MCF 10A (cell line): ENCODE measurements at regions not wholly inside any gene's neighbourhood (a gene's known extent, or its start where the extent isn't known, plus 50 kb on each side); places are given as distances from the start of the nearest gene placed in this dataset.

ENCODE experiments used
- BruUV-seq: library from RNA; stranded (reverse); fragments of 400-500 nt; replicated peaks from 2 replicates; lab custom pipeline; 2021; lab: Mats Ljungman, UMichigan
- CTCF ChIA-PET: fragments of 300-600 bp; sonication (Branson Sonifier 250); formaldehyde crosslinking; extraction: SDS; loops from one replicate; lab custom pipeline; 2021; ENCODE audit warnings: antibody characterized with exemption, inconsistent platforms; lab: Yijun Ruan, JAX
- POLR2A ChIA-PET: fragments of 300-600, 350-650 bp; sonication (Branson Sonifier 250); formaldehyde crosslinking; extraction: SDS; loops from one replicate; lab custom pipeline; 2020; ENCODE audit warnings: antibody characterized with exemption, inconsistent platforms; lab: Yijun Ruan, JAX
- DNase-seq: peaks from one replicate; pipeline ENCODE4 v3.0.0-alpha.2; 2018; ENCODE audit not compliant: unreplicated experiment
- H3K27ac Mint-ChIP-seq: one replicate; pipeline ENCODE4 v1.8.0; 2022; ENCODE audit warnings: mild to moderate bottlenecking, low read depth, mixed read lengths; ENCODE audit not compliant: unreplicated experiment
- H3K27me3 Mint-ChIP-seq: one replicate; pipeline ENCODE4 v1.8.0; 2022; ENCODE audit warnings: mixed read lengths; ENCODE audit not compliant: insufficient read depth, unreplicated experiment
- H3K36me3 Mint-ChIP-seq: one replicate; pipeline ENCODE4 v1.8.0; 2022; ENCODE audit warnings: mild to moderate bottlenecking, moderate library complexity, mixed read lengths; ENCODE audit not compliant: insufficient read depth, unreplicated experiment
- H3K4me1 Mint-ChIP-seq: one replicate; pipeline ENCODE4 v1.8.0; 2022; ENCODE audit warnings: mixed read lengths; ENCODE audit not compliant: insufficient read depth, unreplicated experiment
- H3K4me3 Mint-ChIP-seq: one replicate; pipeline ENCODE4 v1.8.0; 2022; ENCODE audit warnings: mild to moderate bottlenecking, moderate library complexity, mixed read lengths; ENCODE audit not compliant: unreplicated experiment
- H3K9me3 Mint-ChIP-seq: one replicate; pipeline ENCODE4 v1.8.0; 2022; ENCODE audit warnings: mixed read lengths; ENCODE audit not compliant: unreplicated experiment
- CTCF ChIP-seq: fragments of 200-600 bp; IDR thresholded peaks from one replicate; pipeline ENCODE4 v1.8.0; 2022; ENCODE audit warnings: antibody characterized with exemption, mild to moderate bottlenecking; ENCODE audit not compliant: unreplicated experiment
- intact Hi-C: fragments of 100-400 bp; cut with micrococcal nuclease; formaldehyde crosslinking; loops from 2 replicates; pipeline ENCODE4 v1.14.1; 2022

- no peaks in the 10 kb centered on the region for H3K27me3 Mint-ChIP-seq
- no TSS peak for BruUV-seq
- peaks cover 36% of the 10 kb centered on the region for H3K4me1 Mint-ChIP-seq
- intact Hi-C loops: loop anchor here (5.0 kb wide), 1 partner anchor 379 kb away; no protein-coding TSS in a partner anchor
- H3K9me3 Mint-ChIP-seq: peaks cover 7% of the 10 kb centered on the region
- no peaks in the 10 kb centered on the region for H3K36me3 Mint-ChIP-seq
- no peak for TF ChIP-seq CTCF
- H3K4me3 Mint-ChIP-seq: no peak overlapping the region
- ChIA-PET POLR2A (no interaction called here), CTCF (interaction anchor here (1.1 kb wide), 1 partner anchor 134 kb away, joined by 3 read pairs; no protein-coding TSS in a partner anchor)
- DNase-seq: no peak
- H3K27ac Mint-ChIP-seq: no peak overlapping the region
These were observed 174.7 kb upstream of the NREP start for GRCh38 chr5:111931655-111932054.

- no peaks in the 10 kb centered on the region for H3K36me3 Mint-ChIP-seq
- no peak for TF ChIP-seq CTCF
- ChIA-PET CTCF (interaction anchor here (1.1 kb wide), 1 partner anchor 135 kb away, joined by 3 read pairs; no protein-coding TSS in a partner anchor), POLR2A (interaction anchor here (1.3 to 2.5 kb wide), 2 partner anchors 13 to 17 kb away, joined by 3 to 7 read pairs; no protein-coding TSS in a partner anchor)
- intact Hi-C loops: loop anchor here (5.0 kb wide), 1 partner anchor 379 kb away; no protein-coding TSS in a partner anchor
- H3K27me3 Mint-ChIP-seq: no peaks in the 10 kb centered on the region
- no peak overlapping the region for H3K27ac Mint-ChIP-seq
- DNase-seq: peak; percentile 68
- no peak overlapping the region for H3K4me3 Mint-ChIP-seq
- no TSS peak for BruUV-seq
- peaks cover 36% of the 10 kb centered on the region for H3K4me1 Mint-ChIP-seq
- H3K9me3 Mint-ChIP-seq: peaks cover 7% of the 10 kb centered on the region
These were observed 174.0 kb upstream of the NREP start for GRCh38 chr5:111930905-111931461.

- peaks cover 36% of the 10 kb centered on the region for H3K4me1 Mint-ChIP-seq
- H3K27ac Mint-ChIP-seq: no peak overlapping the region
- BruUV-seq: no TSS peak
These were observed 173.5 kb upstream of the NREP start for GRCh38 chr5:111930449-111930848.

More at GRCh38 chr5:111930449-111930848, 173.5 kb upstream of the NREP start:
- no peak for TF ChIP-seq CTCF
- DNase-seq: peak; percentile 23
- Mint-ChIP-seq H3K36me3 (no peaks in the 10 kb centered on the region), H3K27me3 (no peaks in the 10 kb centered on the region), H3K9me3 (peaks cover 7% of the 10 kb centered on the region), H3K4me3 (no peak overlapping the region)
- intact Hi-C loops: loop anchor here (5.0 kb wide), 1 partner anchor 378 kb away; no protein-coding TSS in a partner anchor
- ChIA-PET CTCF (interaction anchor here (0.6 to 1.1 kb wide), 3 partner anchors 136 to 719 kb away, joined by 3 read pairs; no protein-coding TSS in a partner anchor), POLR2A (interaction anchor here (1.1 to 2.5 kb wide), 3 partner anchors 13 to 73 kb away, joined by 3 to 7 read pairs (median 4); no protein-coding TSS in a partner anchor)
